SJCRH30 (cell line): ENCODE measurements at regions not wholly inside any gene's neighbourhood (a gene's known extent, or its start where the extent isn't known, plus 50 kb on each side); places are given as distances from the start of the nearest gene placed in this dataset.

Experiments
- DNase-seq, 2 experiments: peaks; one replicate each; pipeline ENCODE4 v3.0.0-alpha.2; 2015 to 2020
- H3K27ac ChIP-seq: fragments of 250-450 bp; sonication (Bioruptor Pico); 2 replicates; pipeline ENCODE4 v1.5.1; 2020; ENCODE audit warnings: mild to moderate bottlenecking, moderate library complexity
- H3K27me3 ChIP-seq: fragments of 250-450 bp; sonication (Bioruptor Pico); 2 replicates; pipeline ENCODE4 v1.5.1; 2020; ENCODE audit warnings: mild to moderate bottlenecking, moderate library complexity
- H3K36me3 ChIP-seq: fragments of 250-450 bp; sonication (Bioruptor Pico); 2 replicates; pipeline ENCODE4 v1.5.1; 2020; ENCODE audit warnings: mild to moderate bottlenecking, moderate library complexity
- H3K4me1 ChIP-seq: fragments of 250-450 bp; sonication (Bioruptor Pico); 2 replicates; pipeline ENCODE4 v1.5.1; 2020; ENCODE audit warnings: mild to moderate bottlenecking, moderate library complexity
- H3K4me3 ChIP-seq: fragments of 250-450 bp; sonication (Bioruptor Pico); 2 replicates; pipeline ENCODE4 v1.5.1; 2020; ENCODE audit warnings: mild to moderate bottlenecking, moderate library complexity
- H3K9me3 ChIP-seq: fragments of 250-450 bp; sonication (Bioruptor Pico); replicated peaks from 2 replicates; pipeline ENCODE4 v1.5.1; 2020; ENCODE audit warnings: mild to moderate bottlenecking, moderate library complexity

- peak in 1 of 2 experiments; percentile 43 for DNase-seq
- Histone ChIP-seq H3K9me3 (no peaks in the 10 kb centered on the region), H3K27ac (no peak overlapping the region), H3K36me3 (peaks cover 13% of the 10 kb centered on the region), H3K4me3 (no peak overlapping the region), H3K4me1 (no peaks in the 10 kb centered on the region), H3K27me3 (no peaks in the 10 kb centered on the region)
Measured at GRCh38 chr2:74077636-74078035, 70.1 kb downstream of the BOLA3 start.

- H3K4me3 ChIP-seq = no peak overlapping the region
- H3K36me3 ChIP-seq = peaks cover 11% of the 10 kb centered on the region
- DNase-seq = no peak
- H3K27me3 ChIP-seq = no peaks in the 10 kb centered on the region
- no peaks in the 10 kb centered on the region for H3K9me3 ChIP-seq
- no peak overlapping the region for H3K27ac ChIP-seq
- H3K4me1 ChIP-seq = no peaks in the 10 kb centered on the region
Measured at GRCh38 chr2:74078466-74078865, 69.2 kb downstream of the BOLA3 start.

GRCh38 chr2:74079522-74080341, 68.0 kb downstream of the BOLA3 start:
- Histone ChIP-seq H3K9me3 (no peaks in the 10 kb centered on the region), H3K4me3 (no peak overlapping the region), H3K27ac (no peak overlapping the region), H3K36me3 (peaks cover 4% of the 10 kb centered on the region; the same call in 1 of the 2 replicates), H3K4me1 (no peaks in the 10 kb centered on the region), H3K27me3 (no peaks in the 10 kb centered on the region)
- no peak for DNase-seq

GRCh38 chr2:74080346-74080745, 67.4 kb downstream of the BOLA3 start:
- Histone ChIP-seq H3K4me1 (no peaks in the 10 kb centered on the region), H3K9me3 (no peaks in the 10 kb centered on the region), H3K4me3 (no peak overlapping the region), H3K36me3 (peaks cover 4% of the 10 kb centered on the region; the same call in 1 of the 2 replicates), H3K27ac (no peak overlapping the region), H3K27me3 (no peaks in the 10 kb centered on the region)
- DNase-seq = peak in 1 of 2 experiments; percentile 22

DNA sequence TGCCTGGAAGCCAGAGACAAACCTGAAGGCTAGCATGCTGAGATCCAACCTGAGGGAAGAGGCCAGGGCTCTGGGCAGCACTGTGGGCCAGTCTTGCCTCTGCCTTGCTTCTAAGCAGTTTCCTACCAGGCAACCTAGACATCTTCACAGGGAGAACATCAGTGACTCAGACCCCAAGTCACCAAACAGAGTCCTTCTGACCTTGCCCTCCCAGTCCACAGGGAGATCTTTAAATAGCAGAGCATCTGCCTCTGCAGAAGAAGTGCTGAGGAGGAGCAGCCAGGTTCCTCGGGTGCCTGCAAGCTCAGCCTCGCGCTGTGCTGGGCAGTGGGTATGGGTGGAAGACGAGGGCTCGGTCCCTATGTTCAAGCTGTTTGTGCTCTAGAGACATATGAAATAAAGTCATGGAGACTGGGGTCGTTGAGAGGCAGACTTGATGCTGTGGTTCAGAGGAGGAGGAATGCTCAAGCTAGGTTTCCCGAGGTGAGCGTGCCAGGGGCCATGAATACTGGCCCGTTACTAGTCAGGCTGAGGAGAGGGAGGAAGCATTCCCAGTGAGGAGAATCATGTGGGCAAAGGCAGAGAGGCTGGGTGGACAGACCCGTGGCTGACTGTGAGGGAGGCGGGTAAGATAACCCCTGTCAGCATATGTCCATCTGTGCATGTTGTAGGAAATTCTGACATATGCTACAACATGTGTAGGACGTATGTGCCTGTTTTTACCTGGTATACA, 66.5 kb downstream of the BOLA3 start:
- no peaks in the 10 kb centered on the region for H3K4me1 ChIP-seq
- H3K27ac ChIP-seq = no peak overlapping the region
- no peak for DNase-seq
- no peaks in the 10 kb centered on the region for H3K27me3 ChIP-seq
- H3K9me3 ChIP-seq = no peaks in the 10 kb centered on the region
- no peak overlapping the region for H3K4me3 ChIP-seq
- H3K36me3 ChIP-seq = peaks cover 4% of the 10 kb centered on the region; the same call in 1 of the 2 replicates

- H3K27me3 ChIP-seq = no peaks in the 10 kb centered on the region
- peaks cover 4% of the 10 kb centered on the region; the same call in 1 of the 2 replicates for H3K36me3 ChIP-seq
- no peaks in the 10 kb centered on the region for H3K9me3 ChIP-seq
- DNase-seq = no peak
- H3K27ac ChIP-seq = no peak overlapping the region
- H3K4me1 ChIP-seq = no peaks in the 10 kb centered on the region
- H3K4me3 ChIP-seq = no peak overlapping the region
Measured at GRCh38 chr2:74081763-74082110, 66.0 kb downstream of the BOLA3 start.

DNA sequence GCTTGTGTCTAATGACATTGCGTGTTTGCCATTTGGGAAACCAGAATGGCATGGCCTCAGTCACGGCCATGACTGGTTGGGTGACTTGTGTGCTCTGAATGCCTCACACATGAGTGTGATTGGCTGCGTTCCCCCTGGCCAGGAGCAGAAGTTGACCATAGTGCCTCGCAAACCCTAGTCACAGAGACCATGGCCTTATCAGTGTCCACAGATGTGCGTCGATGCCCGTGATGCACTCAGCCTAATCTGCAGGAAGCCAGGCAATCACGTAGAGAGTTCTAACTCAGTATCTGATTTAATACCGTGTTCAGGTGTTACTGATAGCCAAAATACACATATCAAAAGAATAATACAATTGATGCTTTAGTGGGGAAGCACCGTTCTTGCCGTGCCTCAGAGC, 64.0 kb downstream of the BOLA3 start:
- Histone ChIP-seq H3K27ac (no peak overlapping the region), H3K4me3 (no peak overlapping the region), H3K36me3 (peaks cover 23% of the 10 kb centered on the region), H3K9me3 (no peaks in the 10 kb centered on the region), H3K27me3 (no peaks in the 10 kb centered on the region), H3K4me1 (no peaks in the 10 kb centered on the region)
- no peak for DNase-seq
